HepG2 (cell line): ENCODE measurements at regions not wholly inside any gene's neighbourhood (a gene's known extent, or its start where the extent isn't known, plus 50 kb on each side); places are given as distances from the start of the nearest gene placed in this dataset.

Experiments
- ATAC-seq: fragments of 200-7000 bp; cut with Tn5 transposase; 3 replicates; pipeline ENCODE4 v1.9.1; 2020; ENCODE audit warnings: mild to moderate bottlenecking, moderate library complexity
- BruUV-seq: library from RNA; stranded (reverse); fragments of 400-500 nt; replicated peaks from 2 replicates; lab custom pipeline; 2021; lab: Mats Ljungman, UMichigan
- CTCF ChIA-PET: fragments of 300-600 bp; formaldehyde crosslinking; extraction: SDS; loops from one replicate; lab custom pipeline; 2021; ENCODE audit warnings: low total read pairs, inconsistent platforms, low intra/inter-chr PET ratio; lab: Yijun Ruan, JAX
- POLR2A ChIA-PET: fragments of 350-600 bp; sonication (Branson Sonifier 250); formaldehyde crosslinking; loops from one replicate; lab custom pipeline; 2020; ENCODE audit warnings: antibody characterized with exemption, inconsistent platforms; lab: Yijun Ruan, JAX
- DNase-seq: peaks from one replicate; pipeline ENCODE4 v3.0.0-alpha.2; 2015; ENCODE audit warnings: low spot score
- FAIRE-seq: peaks from 3 replicates; lab custom pipeline; 2011; peaks lifted over from hg19 to GRCh38; lab: Jason Lieb, UNC
- H2AFZ ChIP-seq: one replicate; pipeline ENCODE4 v1.6.1; 2011; ENCODE audit warnings: low read length, inconsistent platforms
- H3K27ac ChIP-seq: fragments of 300-600 bp; 3 replicates; pipeline ENCODE4 v1.8.0; 2011; ENCODE audit warnings: mixed run types, mild to moderate bottlenecking, mixed read lengths, low read length, inconsistent platforms; ENCODE audit not compliant: insufficient read depth; ENCODE audit errors: extremely low read length
- H3K27me3 ChIP-seq, 2 experiments: fragments of 200-600 bp in 1 of 2; 2 replicates in 1 of 2; 3 replicates in 1 of 2; pipeline versions ENCODE4 v1.6.0 to v1.8.0; 2011; ENCODE audit warnings: low read length in 2 of 2, mild to moderate bottlenecking in 2 of 2, moderate library complexity in 2 of 2, inconsistent platforms in 1 of 2; ENCODE audit not compliant: insufficient read depth in 2 of 2, control insufficient read depth in 1 of 2
- H3K36me3 ChIP-seq, 2 experiments: fragments of 200-600 bp in 1 of 2; replicated peaks in 1 of 2; 2 replicates in 1 of 2; 3 replicates in 1 of 2; pipeline versions ENCODE4 v1.5.1 to v1.8.0; 2011; ENCODE audit warnings: low read length in 2 of 2, inconsistent platforms in 1 of 2; ENCODE audit not compliant: insufficient read depth in 2 of 2, control insufficient read depth in 1 of 2
- H3K4me1 ChIP-seq: 2 replicates; pipeline ENCODE4 v1.5.1; 2012; ENCODE audit warnings: low read length, inconsistent platforms; ENCODE audit not compliant: insufficient read depth
- H3K4me2 ChIP-seq: 2 replicates; pipeline ENCODE4 v1.6.0; 2011; ENCODE audit warnings: low read depth, low read length, inconsistent platforms
- H3K4me3 ChIP-seq, 3 experiments: fragments of 200-600 bp in 1 of 3; sonication (generic), shearing (Covaris generic) in 1 of 3; replicated peaks in 1 of 3; 2 replicates each; pipeline ENCODE4 v1.5.1; 2011 to 2016; ENCODE audit warnings: low read length in 3 of 3, inconsistent platforms in 2 of 3, low read depth in 2 of 3, mild to moderate bottlenecking in 2 of 3, control low read depth in 1 of 3, mixed read lengths in 1 of 3; ENCODE audit not compliant: insufficient read depth in 1 of 3
- H3K79me2 ChIP-seq: one replicate; pipeline ENCODE4 v1.6.1; 2011; ENCODE audit warnings: low read length, inconsistent platforms; ENCODE audit not compliant: insufficient read depth
- H3K9ac ChIP-seq: 2 replicates; pipeline ENCODE4 v1.6.0; 2011; ENCODE audit warnings: mild to moderate bottlenecking, low read depth, low read length, inconsistent platforms; ENCODE audit not compliant: insufficient read depth
- H3K9me3 ChIP-seq: 2 replicates; pipeline ENCODE4 v1.5.1; 2012; ENCODE audit warnings: mild to moderate bottlenecking, low read length
- H4K20me1 ChIP-seq: 2 replicates; pipeline ENCODE4 v1.6.0; 2011; ENCODE audit warnings: inconsistent platforms, mild to moderate bottlenecking, low read length, moderate library complexity; ENCODE audit not compliant: insufficient read depth
- CREB3 ChIP-seq: sonication (generic); formaldehyde crosslinking; IDR thresholded peaks from 2 replicates; pipeline ENCODE4 v1.5.0; 2020; ENCODE audit warnings: missing genetic modification reagents
- HDAC2 ChIP-seq: sonication (generic); formaldehyde crosslinking; IDR thresholded peaks from 2 replicates; pipeline ENCODE4 v1.4.0; 2020; ENCODE audit warnings: missing genetic modification reagents
- HNRNPK ChIP-seq: fragments of 200-400 bp; formaldehyde crosslinking; IDR thresholded peaks from 2 replicates; pipeline ENCODE4 v1.6.1; 2018; ENCODE audit warnings: low read length, low read depth, moderate library complexity, mild to moderate bottlenecking; ENCODE audit not compliant: poor library complexity, severe bottlenecking
- RAD51 ChIP-seq: fragments of 450-650 bp; IDR thresholded peaks from 2 replicates; pipeline ENCODE4 v1.6.1; 2016; ENCODE audit warnings: borderline replicate concordance
- ZNF101 ChIP-seq: sonication (generic); formaldehyde crosslinking; IDR thresholded peaks from 2 replicates; pipeline ENCODE4 v1.4.0; 2020; ENCODE audit warnings: mild to moderate bottlenecking, low read depth, missing genetic modification reagents, borderline replicate concordance
- ZNF44 ChIP-seq: sonication (generic); formaldehyde crosslinking; IDR thresholded peaks from 2 replicates; pipeline ENCODE4 v1.5.1; 2020; ENCODE audit warnings: mild to moderate bottlenecking, missing genetic modification reagents
- WGBS: methylation state at CpG from one replicate; pipeline ENCODE4 v1.1.6; 2017; ENCODE audit warnings: low lambda C conversion rate; 5-methylcytosine and 5-hydroxymethylcytosine counted together
- in situ Hi-C: cut with HindIII; loops from 2 replicates; pipeline ENCODE4 v1.10.0; 2017; ENCODE audit warnings: low pct_unique_long_range_greater_than_20kb; ENCODE audit not compliant: extremely low pct_ligation_motif_present
- intact Hi-C: fragments of 100-400 bp; cut with micrococcal nuclease; formaldehyde crosslinking; loops from one replicate; pipeline ENCODE4 v1.10.0; 2022; ENCODE audit not compliant: unreplicated experiment

- no peak for TF ChIP-seq RAD51
- TF ChIP-seq CREB3, result no peak
- TF ChIP-seq HDAC2 (CRISPR knock-in tag), result no peak
Measured at GRCh38 chr17:65401561-65401960, 159.9 kb downstream of the AXIN2 start (continued).

GRCh38 chr17:65400701-65401100 lies 160.7 kb downstream of the AXIN2 start:
- no peak for DNase-seq
- no peak for FAIRE-seq
- ATAC-seq, result no peak
- no peak for TF ChIP-seq ZNF44
- no peak for TF ChIP-seq ZNF101 (CRISPR knock-in tag)
- TF ChIP-seq HNRNPK, result peak; percentile 17
- TF ChIP-seq, all 625 proteins: peak for 1
- Histone ChIP-seq H3K27ac (no peak overlapping the region), H3K9me3 (no peaks in the 10 kb centered on the region), H3K4me3 (no peak overlapping the region), H3K27me3 (peaks cover 0 to 3% of the 10 kb centered on the region in 2 experiments; a peak in 1 of 5 replicates), H3K79me2 (no peaks in the 10 kb centered on the region), H2AFZ (no peak overlapping the region), H3K4me2 (no peak overlapping the region), H3K36me3 (no peaks in the 10 kb centered on the region), H4K20me1 (no peaks in the 10 kb centered on the region), H3K9ac (no peak overlapping the region), H3K4me1 (no peaks in the 10 kb centered on the region)
- in situ Hi-C loops, result no loop called here
- 25% methylated on average over 1 of the region's 1 CpG for WGBS
- ChIA-PET CTCF (no interaction called here), POLR2A (no interaction called here)
- intact Hi-C loops, result no loop called here
- BruUV-seq, result no TSS peak
